Cardiac fibroblast (primary cell): ENCODE measurements at regions not wholly inside any gene's neighbourhood (a gene's known extent, or its start where the extent isn't known, plus 50 kb on each side); places are given as distances from the start of the nearest gene placed in this dataset.

Source experiments
- DNase-seq, 2 donors: peaks; one replicate each; pipeline versions ENCODE4 v3.0.0 to v3.0.0-alpha.2; 2010; ENCODE audit warnings: low read depth in 2 of 2
- H3K4me3 ChIP-seq, 2 donors: replicated peaks in 1 of 2; 1 replicate in 1 of 2; 2 replicates in 1 of 2; pipeline ENCODE4 v1.5.1; 2011; ENCODE audit warnings: low read depth in 2 of 2, low read length in 2 of 2, mild to moderate bottlenecking in 2 of 2, moderate library complexity in 1 of 2
- CTCF ChIP-seq: IDR thresholded peaks from one replicate; pipeline ENCODE4 v1.5.1; 2011; ENCODE audit warnings: low read depth, mild to moderate bottlenecking, low read length, inconsistent platforms

- no peak for DNase-seq
- no peak for TF ChIP-seq CTCF
- no peak overlapping the region for H3K4me3 ChIP-seq
These were observed 84.6 kb upstream of the LRRC55 start for GRCh38 chr11:57097149-57097548.

GRCh38 chr11:57098191-57098590 lies 83.6 kb upstream of the LRRC55 start:
- DNase-seq, result no peak
- no peak for TF ChIP-seq CTCF
- H3K4me3 ChIP-seq, result no peak overlapping the region

- DNase-seq, result peak in 1 of 2 donors; percentile 23
- no peak overlapping the region for H3K4me3 ChIP-seq
- no peak for TF ChIP-seq CTCF
These were observed 81.0 kb upstream of the LRRC55 start for GRCh38 chr11:57100638-57101331.

GRCh38 chr11:57103899-57104605 lies 77.7 kb upstream of the LRRC55 start:
- no peak overlapping the region for H3K4me3 ChIP-seq
- no peak for TF ChIP-seq CTCF
- no peak for DNase-seq

GRCh38 chr11:57109331-57109730 lies 72.4 kb upstream of the LRRC55 start:
- no peak overlapping the region for H3K4me3 ChIP-seq
- no peak for DNase-seq
- no peak for TF ChIP-seq CTCF

- no peak for TF ChIP-seq CTCF
- no peak overlapping the region for H3K4me3 ChIP-seq
- DNase-seq, result no peak
These were observed 70.1 kb upstream of the LRRC55 start for GRCh38 chr11:57111619-57112018.
